MM.1S (cell line): ENCODE measurements at regions not wholly inside any gene's neighbourhood (a gene's known extent, or its start where the extent isn't known, plus 50 kb on each side); places are given as distances from the start of the nearest gene placed in this dataset.

Experiments used
- EZH2 ChIP-seq: fragments of 300-600 bp; sonication (generic); optimal IDR thresholded peaks from 2 replicates; pipeline ENCODE3; 2017; ENCODE audit warnings: low read depth, mild to moderate bottlenecking, antibody characterized with exemption, low read length, mixed read lengths
- TF ChIP-seq, protein P1 (sequence below): fragments of 300-600 bp; sonication (generic); IDR thresholded peaks from 2 replicates; pipeline ENCODE4 v1.5.1; 2016; ENCODE audit warnings: antibody characterized with exemption, low read length, mixed read lengths

DNA sequence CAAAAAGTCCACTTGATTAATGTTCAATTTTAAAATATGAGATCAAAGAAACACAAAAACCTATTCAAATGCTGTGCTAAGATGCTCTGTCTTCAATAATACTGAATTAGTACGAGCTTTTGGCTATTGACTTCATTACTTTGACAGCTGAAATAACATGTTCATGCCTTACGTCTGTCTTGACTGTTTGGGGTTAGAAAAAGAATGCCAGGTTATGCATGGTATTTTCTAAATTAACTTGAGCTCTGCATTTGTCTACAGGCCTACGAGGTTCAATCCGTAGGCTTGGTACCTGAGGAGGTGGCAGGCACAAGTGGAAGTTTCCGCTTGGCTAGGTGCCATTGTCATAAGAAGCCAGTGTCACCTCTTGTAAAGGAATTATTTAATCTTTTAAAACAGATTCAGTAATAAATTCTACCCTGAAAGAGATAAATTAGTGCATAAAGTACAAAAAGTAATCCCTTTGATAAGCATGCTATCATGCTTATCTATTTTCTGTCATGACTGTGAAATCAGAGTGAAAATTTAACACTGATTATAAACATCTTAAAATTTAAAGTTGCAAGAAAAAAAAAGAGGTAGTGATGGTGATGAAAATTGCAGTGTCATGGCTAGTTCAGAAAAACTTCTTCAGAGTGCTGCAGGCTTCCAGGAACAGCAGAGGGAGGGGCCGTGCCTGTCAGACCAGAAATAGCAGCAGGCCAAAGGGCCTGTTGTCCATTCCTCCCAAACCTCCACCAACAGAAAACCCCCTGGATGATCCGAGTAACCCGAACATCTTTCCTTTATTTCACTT, 115.7 kb downstream of the ARRDC4 start:
- TF ChIP-seq, protein P1, sequence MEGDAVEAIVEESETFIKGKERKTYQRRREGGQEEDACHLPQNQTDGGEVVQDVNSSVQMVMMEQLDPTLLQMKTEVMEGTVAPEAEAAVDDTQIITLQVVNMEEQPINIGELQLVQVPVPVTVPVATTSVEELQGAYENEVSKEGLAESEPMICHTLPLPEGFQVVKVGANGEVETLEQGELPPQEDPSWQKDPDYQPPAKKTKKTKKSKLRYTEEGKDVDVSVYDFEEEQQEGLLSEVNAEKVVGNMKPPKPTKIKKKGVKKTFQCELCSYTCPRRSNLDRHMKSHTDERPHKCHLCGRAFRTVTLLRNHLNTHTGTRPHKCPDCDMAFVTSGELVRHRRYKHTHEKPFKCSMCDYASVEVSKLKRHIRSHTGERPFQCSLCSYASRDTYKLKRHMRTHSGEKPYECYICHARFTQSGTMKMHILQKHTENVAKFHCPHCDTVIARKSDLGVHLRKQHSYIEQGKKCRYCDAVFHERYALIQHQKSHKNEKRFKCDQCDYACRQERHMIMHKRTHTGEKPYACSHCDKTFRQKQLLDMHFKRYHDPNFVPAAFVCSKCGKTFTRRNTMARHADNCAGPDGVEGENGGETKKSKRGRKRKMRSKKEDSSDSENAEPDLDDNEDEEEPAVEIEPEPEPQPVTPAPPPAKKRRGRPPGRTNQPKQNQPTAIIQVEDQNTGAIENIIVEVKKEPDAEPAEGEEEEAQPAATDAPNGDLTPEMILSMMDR, result no peak
- no peak for TF ChIP-seq EZH2
